ENCODE measurements at regions not wholly inside any gene's neighbourhood (a gene's known extent, or its start where the extent isn't known, plus 50 kb on each side); places are given as distances from the start of the nearest gene placed in this dataset.

- no peaks in the 10 kb centered on the region for H3K79me2 ChIP-seq
- no peaks in the 10 kb centered on the region for H3K27me3 ChIP-seq (ENCODE audit: control insufficient read depth, insufficient read depth, low read length)
- no peak overlapping the region for H2AFZ ChIP-seq
- no peaks in the 10 kb centered on the region for H3K36me3 ChIP-seq (ENCODE audit: control insufficient read depth, insufficient read depth, low read length)
- no peak for TF ChIP-seq CTCF (IDR thresholded peaks at IDR 0.05)
- no peak overlapping the region for H3K4me2 ChIP-seq (ENCODE audit: low read length)
- no peak overlapping the region for H3K27ac ChIP-seq
- no peak overlapping the region for H3K4me3 ChIP-seq (ENCODE audit: low read depth, low read length)
- H3K4me1 ChIP-seq = no peaks in the 10 kb centered on the region
- no peak overlapping the region for H3K9ac ChIP-seq
- H3K9me3 ChIP-seq (ENCODE audit: control insufficient read depth, low read length) = no peaks in the 10 kb centered on the region
These were observed 141.1 kb downstream of the CEP57L1 start for GRCh38 chr6:109236115-109237076.

DNA sequence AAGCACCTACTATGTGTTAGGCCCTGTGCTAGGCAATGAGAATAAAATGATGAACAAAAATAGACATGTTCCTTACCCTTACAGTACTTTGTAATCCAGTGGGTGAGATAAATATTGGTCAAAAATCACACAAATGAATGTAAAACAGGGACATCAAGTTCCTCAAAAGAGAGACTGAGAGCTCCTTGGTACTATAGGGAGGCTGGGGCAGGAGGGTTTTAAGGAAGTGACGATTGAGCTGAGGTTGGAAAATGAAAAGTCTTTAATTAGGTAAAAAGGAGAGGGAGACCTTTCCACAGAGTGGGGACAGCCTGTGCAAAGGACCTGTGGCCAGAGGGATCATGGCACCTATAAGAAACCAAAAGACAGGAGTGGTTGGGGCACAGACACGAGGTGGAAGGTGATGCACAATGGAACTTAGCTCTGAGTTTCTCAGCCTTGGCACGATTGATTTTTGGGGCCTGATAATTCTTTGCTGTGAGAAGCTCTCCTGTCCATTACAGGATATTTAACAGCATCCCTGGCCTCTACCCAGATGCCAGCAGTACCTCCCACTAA lies 140.3 kb downstream of the CEP57L1 start:
- TF ChIP-seq CTCF (IDR thresholded peaks at IDR 0.05) = no peak
- Histone ChIP-seq H3K9ac (no peak overlapping the region), H2AFZ (no peak overlapping the region), H3K4me2 (ENCODE audit: low read length) (no peak overlapping the region), H3K9me3 (ENCODE audit: control insufficient read depth, low read length) (no peaks in the 10 kb centered on the region), H3K27me3 (ENCODE audit: control insufficient read depth, insufficient read depth, low read length) (no peaks in the 10 kb centered on the region), H3K4me3 (ENCODE audit: low read depth, low read length) (no peak overlapping the region), H3K27ac (no peak overlapping the region), H3K36me3 (ENCODE audit: control insufficient read depth, insufficient read depth, low read length) (no peaks in the 10 kb centered on the region), H3K79me2 (no peaks in the 10 kb centered on the region), H3K4me1 (no peaks in the 10 kb centered on the region)

- H3K4me3 ChIP-seq (ENCODE audit: low read depth, low read length) = no peak overlapping the region
- H3K36me3 ChIP-seq (ENCODE audit: control insufficient read depth, insufficient read depth, low read length) = no peaks in the 10 kb centered on the region
- H2AFZ ChIP-seq = no peak overlapping the region
- no peak overlapping the region for H3K27ac ChIP-seq
- no peaks in the 10 kb centered on the region for H3K4me1 ChIP-seq
- no peak for TF ChIP-seq CTCF (IDR thresholded peaks at IDR 0.05)
- no peaks in the 10 kb centered on the region for H3K27me3 ChIP-seq (ENCODE audit: control insufficient read depth, insufficient read depth, low read length)
- H3K9me3 ChIP-seq (ENCODE audit: control insufficient read depth, low read length) = no peaks in the 10 kb centered on the region
- no peak overlapping the region for H3K4me2 ChIP-seq (ENCODE audit: low read length)
- no peak overlapping the region for H3K9ac ChIP-seq
- H3K79me2 ChIP-seq = no peaks in the 10 kb centered on the region
These were observed 135.1 kb downstream of the CEP57L1 start for GRCh38 chr6:109230453-109230852.

GRCh38 chr6:109229536-109229935 lies 134.2 kb downstream of the CEP57L1 start:
- no peaks in the 10 kb centered on the region for H3K36me3 ChIP-seq (ENCODE audit: control insufficient read depth, insufficient read depth, low read length)
- TF ChIP-seq CTCF (IDR thresholded peaks at IDR 0.05) = no peak
- H3K9ac ChIP-seq = no peak overlapping the region
- H3K79me2 ChIP-seq = no peaks in the 10 kb centered on the region
- no peaks in the 10 kb centered on the region for H3K4me1 ChIP-seq
- H2AFZ ChIP-seq = no peak overlapping the region
- no peak overlapping the region for H3K27ac ChIP-seq
- H3K27me3 ChIP-seq (ENCODE audit: control insufficient read depth, insufficient read depth, low read length) = no peaks in the 10 kb centered on the region
- H3K9me3 ChIP-seq (ENCODE audit: control insufficient read depth, low read length) = no peaks in the 10 kb centered on the region
- no peak overlapping the region for H3K4me3 ChIP-seq (ENCODE audit: low read depth, low read length)
- no peak overlapping the region for H3K4me2 ChIP-seq (ENCODE audit: low read length)

Data from parathyroid adenoma (tissue), 2 donors.